HL-60 (cell line): ENCODE measurements at regions not wholly inside any gene's neighbourhood (a gene's known extent, or its start where the extent isn't known, plus 50 kb on each side); places are given as distances from the start of the nearest gene placed in this dataset.

ENCODE experiments used
- GABPA ChIP-seq: IDR thresholded peaks from 2 replicates; pipeline ENCODE4 v1.6.1; 2012; ENCODE audit warnings: low read depth
- POLR2AphosphoS5 ChIP-seq: IDR thresholded peaks from 2 replicates; pipeline ENCODE4 v1.6.1; 2012; ENCODE audit warnings: low read depth
- REST ChIP-seq: IDR thresholded peaks from 2 replicates; pipeline ENCODE4 v1.6.1; 2012; ENCODE audit warnings: low read depth; ENCODE audit not compliant: insufficient replicate concordance
- TF ChIP-seq, protein P1 (sequence below): IDR thresholded peaks from one replicate; pipeline ENCODE4 v1.5.1; 2011; ENCODE audit warnings: low read length, control low read depth, inconsistent platforms; ENCODE audit not compliant: insufficient read depth

DNA sequence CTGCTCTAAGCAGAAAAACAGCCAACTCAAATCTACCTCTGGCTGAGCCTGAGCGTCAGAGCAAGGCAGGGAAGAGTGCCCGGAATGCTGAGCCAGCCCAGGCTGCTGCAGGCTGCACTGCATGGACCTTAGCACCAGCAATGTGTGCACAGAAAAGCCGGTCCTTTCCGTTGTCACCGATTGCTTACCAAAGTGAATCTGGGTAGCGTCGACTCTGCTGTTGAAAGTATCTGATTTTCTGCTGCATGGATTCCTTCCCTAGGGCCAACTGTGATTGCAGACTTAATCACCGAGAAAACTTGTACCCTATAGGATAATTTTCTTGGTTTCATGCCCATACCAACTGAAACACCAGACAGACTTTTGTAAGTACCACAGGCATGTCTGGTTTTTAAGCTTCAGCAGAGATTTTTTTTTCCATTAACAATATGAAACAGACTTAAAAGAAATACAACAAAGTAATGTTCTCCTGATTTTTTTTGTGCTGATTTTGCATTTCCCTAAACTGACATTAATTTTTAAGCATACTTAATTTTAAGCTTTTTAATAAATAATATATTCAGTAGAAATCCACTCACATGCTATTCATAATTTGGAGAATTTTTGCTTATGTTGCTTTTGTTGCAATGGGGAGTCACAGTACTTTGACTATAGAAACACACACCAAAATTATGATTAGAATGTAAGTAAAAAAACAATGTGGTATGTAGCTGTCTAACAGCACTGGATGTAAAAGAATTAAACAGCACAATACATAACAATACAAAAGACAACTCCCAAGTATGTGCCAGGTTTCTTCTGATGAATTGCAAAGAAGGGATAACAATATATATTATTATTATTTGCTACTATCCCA lies 218.0 kb downstream of the THBS2 start:
- TF ChIP-seq, protein P1, sequence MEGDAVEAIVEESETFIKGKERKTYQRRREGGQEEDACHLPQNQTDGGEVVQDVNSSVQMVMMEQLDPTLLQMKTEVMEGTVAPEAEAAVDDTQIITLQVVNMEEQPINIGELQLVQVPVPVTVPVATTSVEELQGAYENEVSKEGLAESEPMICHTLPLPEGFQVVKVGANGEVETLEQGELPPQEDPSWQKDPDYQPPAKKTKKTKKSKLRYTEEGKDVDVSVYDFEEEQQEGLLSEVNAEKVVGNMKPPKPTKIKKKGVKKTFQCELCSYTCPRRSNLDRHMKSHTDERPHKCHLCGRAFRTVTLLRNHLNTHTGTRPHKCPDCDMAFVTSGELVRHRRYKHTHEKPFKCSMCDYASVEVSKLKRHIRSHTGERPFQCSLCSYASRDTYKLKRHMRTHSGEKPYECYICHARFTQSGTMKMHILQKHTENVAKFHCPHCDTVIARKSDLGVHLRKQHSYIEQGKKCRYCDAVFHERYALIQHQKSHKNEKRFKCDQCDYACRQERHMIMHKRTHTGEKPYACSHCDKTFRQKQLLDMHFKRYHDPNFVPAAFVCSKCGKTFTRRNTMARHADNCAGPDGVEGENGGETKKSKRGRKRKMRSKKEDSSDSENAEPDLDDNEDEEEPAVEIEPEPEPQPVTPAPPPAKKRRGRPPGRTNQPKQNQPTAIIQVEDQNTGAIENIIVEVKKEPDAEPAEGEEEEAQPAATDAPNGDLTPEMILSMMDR: no peak
- no peak for TF ChIP-seq POLR2AphosphoS5
- TF ChIP-seq GABPA: no peak
- no peak for TF ChIP-seq REST
